ENCODE measurements at regions not wholly inside any gene's neighbourhood (a gene's known extent, or its start where the extent isn't known, plus 50 kb on each side); places are given as distances from the start of the nearest gene placed in this dataset.

GRCh38 chr5:167507463-167508233 lies 783.8 kb upstream of the WWC1 start:
- DNase-seq (ENCODE audit: low spot score), result no peak

DNA sequence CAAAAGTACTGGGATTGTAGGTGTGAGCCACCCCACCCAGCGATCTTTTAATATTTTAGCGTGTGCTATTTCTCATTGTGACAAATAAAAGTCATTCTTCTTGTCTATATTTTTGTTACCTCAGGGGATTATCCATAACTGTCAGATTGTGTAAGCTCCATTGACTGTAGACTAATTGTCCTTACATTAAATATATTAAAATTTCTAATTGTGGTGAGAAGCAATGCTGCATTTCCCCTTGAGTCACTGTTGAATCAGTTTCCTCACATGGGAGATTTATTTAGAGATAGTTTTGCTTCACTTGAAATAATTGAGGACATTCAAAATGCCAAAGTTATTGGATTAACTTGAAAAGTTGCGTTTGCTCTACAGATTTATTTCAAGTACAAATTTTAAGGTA lies 782.4 kb upstream of the WWC1 start:
- DNase-seq (ENCODE audit: low spot score), result no peak

DNA sequence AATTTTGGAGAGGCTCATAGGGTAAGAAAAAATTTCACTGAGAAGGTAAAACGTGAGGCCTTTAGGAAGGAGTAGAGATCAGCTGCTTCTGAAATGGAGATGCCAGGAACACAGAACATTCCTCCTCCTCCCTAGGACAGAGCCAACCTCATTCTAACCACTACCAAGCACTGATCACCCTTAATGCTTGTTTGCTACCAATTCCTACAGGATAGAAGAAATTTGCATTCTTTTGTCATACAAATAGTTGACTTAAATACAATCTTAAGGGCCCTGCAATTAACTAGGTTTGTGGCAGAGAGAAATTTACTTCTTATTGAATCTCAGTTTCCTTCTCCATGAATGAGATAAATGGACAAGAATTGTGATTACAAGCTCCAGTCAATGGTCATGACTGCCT lies 780.2 kb upstream of the WWC1 start:
- DNase-seq (ENCODE audit: low spot score), result no peak

GRCh38 chr5:167512111-167512510 lies 779.3 kb upstream of the WWC1 start:
- no peak for DNase-seq (ENCODE audit: low spot score)

DNA sequence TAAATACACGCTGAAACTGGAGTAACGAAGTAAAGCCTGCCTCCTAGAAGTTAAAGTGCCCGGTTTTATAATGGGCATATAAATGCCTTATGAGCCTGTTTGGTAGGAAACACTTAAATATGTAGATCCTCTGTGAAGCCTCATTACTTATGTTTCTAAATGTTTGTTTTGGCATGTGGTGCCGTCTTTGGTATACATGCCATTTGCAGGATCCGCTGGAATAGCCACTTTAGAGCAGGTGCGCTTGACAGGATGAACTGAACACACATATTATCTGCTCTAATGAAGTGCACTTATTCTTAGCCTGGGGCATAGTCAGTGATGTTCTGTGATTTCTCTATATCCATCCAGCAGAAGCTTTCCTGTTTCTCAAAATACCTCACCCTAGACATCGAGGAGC lies 778.1 kb upstream of the WWC1 start:
- no peak for DNase-seq (ENCODE audit: low spot score)

DNA sequence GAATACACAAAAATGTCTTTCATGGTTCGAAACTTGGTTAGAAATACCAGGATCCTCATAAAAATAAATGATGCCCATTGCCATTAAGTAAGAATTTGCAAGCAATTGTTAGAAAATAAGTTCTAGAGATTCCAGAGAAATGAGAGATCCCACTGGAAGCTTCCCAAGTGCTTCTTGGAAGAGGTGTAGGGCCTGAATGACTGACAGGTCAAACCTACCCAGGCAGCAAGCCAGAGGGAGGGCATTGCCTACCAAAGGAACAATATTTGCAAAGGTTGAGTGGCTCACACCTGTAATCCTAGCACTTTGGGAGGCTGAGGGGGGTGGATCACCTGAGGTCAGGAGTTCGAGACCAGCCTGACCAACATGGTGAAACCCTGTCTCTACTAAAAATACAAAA lies 777.0 kb upstream of the WWC1 start:
- DNase-seq (ENCODE audit: low spot score), result no peak

- no peak for DNase-seq (ENCODE audit: low spot score)
Observed at GRCh38 chr5:167525004-167525403, 766.4 kb upstream of the WWC1 start.

DNA sequence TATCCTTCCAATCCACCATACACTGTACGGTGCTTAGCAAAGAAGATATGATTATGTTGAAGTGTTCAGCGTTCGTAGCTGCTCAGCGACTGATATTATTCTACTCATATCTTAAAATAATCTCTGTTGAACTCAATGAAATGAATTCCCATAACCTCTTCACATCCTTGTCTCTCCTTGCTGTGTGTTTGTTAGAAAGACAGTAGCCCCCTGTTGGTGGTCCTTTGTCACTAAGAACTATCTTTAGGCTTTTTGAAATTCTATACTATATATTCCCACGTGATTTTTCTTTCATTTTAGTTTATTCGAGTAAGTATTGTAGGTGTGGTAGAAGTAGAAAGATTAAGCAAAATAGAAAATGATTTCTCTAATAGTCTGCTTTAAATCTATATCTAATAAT lies 762.8 kb upstream of the WWC1 start:
- no peak for DNase-seq (ENCODE audit: low spot score)

DNA sequence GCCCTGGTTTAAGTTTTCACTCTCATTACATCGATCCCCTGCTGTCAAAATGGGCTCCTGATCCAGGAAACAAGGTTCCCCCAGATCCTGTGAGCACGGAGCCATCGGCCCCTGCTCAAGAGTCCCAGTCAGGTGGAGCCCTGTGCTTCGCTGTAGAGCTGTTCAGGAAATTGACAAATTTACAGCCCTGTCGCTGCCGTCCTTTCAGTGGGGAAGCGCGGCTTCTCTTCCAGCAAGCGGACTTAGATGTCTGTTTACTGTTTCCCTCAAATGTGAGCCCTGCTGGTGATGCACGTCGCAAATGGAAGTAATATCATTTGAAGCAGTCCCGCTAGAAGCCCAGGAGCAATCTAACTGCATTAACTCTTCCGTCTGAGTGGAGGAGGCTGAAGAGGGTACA lies 760.9 kb upstream of the WWC1 start:
- DNase-seq (ENCODE audit: low spot score), result no peak

DNA sequence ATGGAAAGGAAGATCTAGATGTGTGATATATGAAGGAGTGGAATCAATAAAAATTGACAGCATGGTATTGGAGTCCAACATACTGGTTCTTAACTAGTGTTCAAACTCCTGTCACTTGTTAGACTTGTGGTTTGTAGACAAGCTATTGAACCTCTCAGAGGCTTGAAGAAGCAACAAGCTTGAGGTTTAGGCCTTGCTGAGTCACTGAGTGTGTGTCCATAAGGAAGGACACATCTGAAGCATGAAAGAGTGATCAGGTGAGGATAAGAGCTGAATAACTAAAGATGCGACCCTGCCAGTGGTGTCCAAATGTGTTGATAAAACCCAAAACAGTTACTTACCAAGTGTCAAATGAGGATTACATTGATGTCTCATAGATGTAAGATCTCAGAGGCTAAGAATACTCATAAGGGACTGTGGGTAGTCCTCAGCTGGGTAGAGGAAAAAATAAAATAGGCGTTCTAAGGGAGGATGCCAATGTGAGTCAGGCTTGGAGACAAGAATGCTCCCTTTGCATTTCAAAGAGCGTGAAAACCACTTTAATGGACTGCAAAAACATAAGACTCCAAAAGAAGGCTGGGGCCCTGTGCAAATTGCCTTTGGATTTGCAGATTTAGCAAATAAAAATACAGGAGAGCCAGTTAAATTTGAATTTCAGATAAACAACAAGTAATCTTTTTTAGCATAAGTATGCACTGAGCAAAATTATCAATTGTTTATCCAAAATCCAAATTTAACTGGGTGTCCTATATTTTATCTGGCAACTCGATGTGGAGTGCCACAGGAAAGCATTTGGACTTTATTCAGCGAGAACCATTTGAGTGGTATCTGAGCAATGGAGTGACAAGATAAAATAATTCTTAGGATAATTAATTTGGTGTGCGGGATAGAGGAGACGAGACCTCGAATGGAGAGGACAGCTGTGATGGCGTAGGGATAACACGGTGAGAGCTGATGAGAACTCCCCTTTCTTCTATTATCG lies 757.3 kb upstream of the WWC1 start:
- DNase-seq (ENCODE audit: low spot score), result no peak

- no peak for DNase-seq (ENCODE audit: low spot score)
Observed at GRCh38 chr5:167539747-167540146, 751.7 kb upstream of the WWC1 start.

GRCh38 chr5:167546270-167546669 lies 745.2 kb upstream of the WWC1 start:
- DNase-seq (ENCODE audit: low spot score), result no peak

DNA sequence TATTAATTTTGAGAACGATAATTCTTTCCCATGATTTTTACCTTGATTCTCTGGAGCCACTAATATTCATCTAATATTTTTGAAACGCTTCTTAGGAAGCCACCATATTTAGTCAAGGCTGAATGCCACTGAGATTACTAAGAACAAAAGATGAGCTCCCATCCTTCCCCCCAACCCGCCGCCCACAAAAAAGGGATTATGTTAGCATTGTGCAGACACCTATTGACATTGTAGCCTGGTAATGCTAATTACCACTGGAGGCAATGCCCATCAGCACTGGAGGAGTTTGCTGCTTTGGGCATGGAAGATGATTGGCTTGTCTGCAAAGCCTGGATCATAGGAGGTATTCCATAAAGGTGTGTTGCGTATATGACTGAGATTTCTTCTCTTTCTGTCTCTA lies 739.1 kb upstream of the WWC1 start:
- DNase-seq (ENCODE audit: low spot score), result no peak

DNA sequence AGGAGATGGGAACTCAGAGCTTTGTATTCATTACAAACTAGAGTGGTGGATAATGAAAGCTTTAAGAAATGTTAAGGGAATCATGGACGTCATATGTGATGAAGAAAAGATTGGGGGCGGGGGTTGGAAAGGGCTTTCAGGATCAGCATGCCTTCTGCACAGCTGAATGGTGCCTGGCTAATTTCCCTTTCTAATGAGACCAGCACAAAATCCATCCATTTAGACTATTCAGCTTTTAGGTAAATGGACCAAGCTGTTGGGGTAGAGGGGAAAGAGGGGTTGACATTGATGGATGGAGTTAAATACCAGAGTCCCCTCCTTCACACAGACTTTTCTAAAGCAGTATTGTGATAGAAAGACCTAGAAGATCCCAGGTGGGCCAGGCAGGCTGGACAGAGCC lies 737.9 kb upstream of the WWC1 start:
- DNase-seq (ENCODE audit: low spot score), result no peak

GRCh38 chr5:167554564-167555290 lies 736.7 kb upstream of the WWC1 start:
- DNase-seq (ENCODE audit: low spot score), result no peak

GRCh38 chr5:167555565-167556166 lies 735.8 kb upstream of the WWC1 start:
- no peak for DNase-seq (ENCODE audit: low spot score)

GRCh38 chr5:167557359-167557758 lies 734.1 kb upstream of the WWC1 start:
- DNase-seq (ENCODE audit: low spot score), result no peak

- no peak for DNase-seq (ENCODE audit: low spot score)
Observed at GRCh38 chr5:167561796-167562195, 729.6 kb upstream of the WWC1 start.

- no peak for DNase-seq (ENCODE audit: low spot score)
Observed at GRCh38 chr5:167564275-167564674, 727.2 kb upstream of the WWC1 start.

- DNase-seq (ENCODE audit: low spot score), result peak; percentile 7
Observed at GRCh38 chr5:167565189-167565954, 726.1 kb upstream of the WWC1 start.

DNA sequence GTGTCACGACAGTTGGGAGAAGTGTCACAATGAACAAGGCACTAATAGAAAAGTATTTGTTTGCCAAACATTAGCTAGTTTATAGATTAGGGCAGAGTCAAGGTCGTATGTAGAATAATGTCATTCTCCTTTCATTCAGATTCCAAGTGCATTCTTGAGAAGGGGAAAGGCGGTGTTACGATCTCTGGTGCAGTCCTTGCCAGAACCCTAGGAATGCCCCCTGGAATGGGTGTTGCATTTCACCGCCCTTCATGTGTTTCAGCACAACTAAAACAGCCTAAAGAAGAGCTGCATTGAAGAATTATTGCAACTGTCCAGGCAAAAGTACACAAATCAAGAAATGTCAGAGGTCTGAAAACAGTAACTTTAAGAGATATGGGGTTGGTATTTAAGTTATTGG lies 721.0 kb upstream of the WWC1 start:
- no peak for DNase-seq (ENCODE audit: low spot score)

Measured in COLO829 (cell line).